T-helper 1 cell treated with Interleukin-12 subunit alpha and Interleukin-12 subunit beta and Interleukin-4 antibody, amounts not matched to agents 30 μg/mL and 1 μg/mL, for 36 hours (primary cell): ENCODE measurements at regions not wholly inside any gene's neighbourhood (a gene's known extent, or its start where the extent isn't known, plus 50 kb on each side); places are given as distances from the start of the nearest gene placed in this dataset.
"Not testable (repeated sequence)": the region's sequence is repeated elsewhere in the genome, so short reads cannot be mapped to it uniquely, and the experiment has no call there.

Experiments
- H3K27ac Mint-ChIP-seq: one replicate; pipeline ENCODE4 v1.8.0; 2021; ENCODE audit warnings: mild to moderate bottlenecking, mixed read lengths
- H3K27me3 Mint-ChIP-seq: one replicate; pipeline ENCODE4 v1.8.0; 2021; ENCODE audit warnings: low read depth, mixed read lengths
- H3K36me3 Mint-ChIP-seq: one replicate; pipeline ENCODE4 v1.8.0; 2021; ENCODE audit warnings: low read depth, mixed read lengths
- H3K4me1 Mint-ChIP-seq: one replicate; pipeline ENCODE4 v1.8.0; 2021; ENCODE audit warnings: low read depth, mixed read lengths
- H3K4me3 Mint-ChIP-seq: one replicate; pipeline ENCODE4 v1.8.0; 2021; ENCODE audit warnings: mild to moderate bottlenecking, moderate library complexity, mixed read lengths
- H3K9me3 Mint-ChIP-seq: one replicate; pipeline ENCODE4 v1.8.0; 2021; ENCODE audit warnings: mixed read lengths

GRCh38 chr7:53302496-53303246 lies 267.2 kb downstream of the POM121L12 start:
- Mint-ChIP-seq H3K4me1 (no peaks in the 10 kb centered on the region), H3K9me3 (peaks cover 30% of the 10 kb centered on the region), H3K27ac (no peak overlapping the region), H3K4me3 (no peak overlapping the region), H3K36me3 (no peaks in the 10 kb centered on the region), H3K27me3 (no peaks in the 10 kb centered on the region)

- Mint-ChIP-seq H3K9me3 (peaks cover 30% of the 10 kb centered on the region), H3K27me3 (no peaks in the 10 kb centered on the region), H3K27ac (no peak overlapping the region), H3K4me3 (no peak overlapping the region), H3K4me1 (no peaks in the 10 kb centered on the region), H3K36me3 (no peaks in the 10 kb centered on the region)
Measured at GRCh38 chr7:53303781-53304180, 268.3 kb downstream of the POM121L12 start.

- H3K4me1 Mint-ChIP-seq: no peaks in the 10 kb centered on the region
- no peak overlapping the region for H3K27ac Mint-ChIP-seq
- no peak overlapping the region for H3K4me3 Mint-ChIP-seq
- peaks cover 51% of the 10 kb centered on the region for H3K9me3 Mint-ChIP-seq
- no peaks in the 10 kb centered on the region for H3K36me3 Mint-ChIP-seq
- no peaks in the 10 kb centered on the region for H3K27me3 Mint-ChIP-seq
Measured at GRCh38 chr7:53306846-53307245, 271.4 kb downstream of the POM121L12 start.

DNA sequence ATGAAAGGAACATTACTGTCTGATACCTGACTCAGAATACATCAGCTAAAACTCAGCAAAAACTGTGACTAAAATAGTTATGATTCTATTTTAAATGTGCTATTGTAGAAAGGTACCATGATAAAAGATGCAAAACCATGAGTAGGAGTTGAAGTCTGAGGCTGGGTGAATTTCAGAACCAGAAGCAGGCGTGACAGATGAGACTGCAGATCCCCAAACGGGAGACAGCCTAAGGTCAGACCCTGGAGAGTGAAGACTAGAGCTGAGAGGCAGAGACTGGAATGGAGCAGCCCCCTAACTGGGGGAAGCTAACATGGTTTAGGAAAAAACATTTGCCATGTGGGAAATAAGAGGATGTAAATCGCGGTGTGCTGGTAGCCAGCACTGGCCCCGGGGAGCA lies 275.8 kb downstream of the POM121L12 start:
- no peak overlapping the region for H3K4me3 Mint-ChIP-seq
- no peaks in the 10 kb centered on the region for H3K36me3 Mint-ChIP-seq
- H3K27ac Mint-ChIP-seq: no peak overlapping the region
- no peaks in the 10 kb centered on the region for H3K27me3 Mint-ChIP-seq
- H3K9me3 Mint-ChIP-seq: peaks cover 35% of the 10 kb centered on the region
- no peaks in the 10 kb centered on the region for H3K4me1 Mint-ChIP-seq

GRCh38 chr7:53315981-53316380 lies 280.5 kb downstream of the POM121L12 start:
- Mint-ChIP-seq H3K4me1 (no peaks in the 10 kb centered on the region), H3K27ac (no peak overlapping the region), H3K36me3 (no peaks in the 10 kb centered on the region), H3K9me3 (peaks cover 24% of the 10 kb centered on the region), H3K27me3 (no peaks in the 10 kb centered on the region), H3K4me3 (no peak overlapping the region)

DNA sequence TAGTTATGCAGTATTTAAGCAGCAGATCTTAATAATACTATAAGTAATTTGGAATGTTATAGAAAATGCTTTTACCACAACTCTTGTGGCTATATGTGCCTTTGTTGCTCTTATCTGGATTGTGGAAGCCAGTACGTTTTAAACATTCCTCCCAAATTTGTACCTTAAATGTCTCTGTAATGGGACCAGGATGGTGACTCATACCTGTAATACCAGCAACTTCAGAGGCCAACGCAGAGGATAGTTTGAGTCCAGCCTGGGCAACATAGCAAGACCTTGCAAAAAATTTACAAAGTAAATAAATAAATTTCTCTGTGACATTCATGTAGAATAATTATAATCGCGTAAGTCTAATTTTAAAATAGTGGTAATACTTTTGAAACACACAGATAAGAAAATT lies 283.1 kb downstream of the POM121L12 start:
- no peaks in the 10 kb centered on the region for H3K4me1 Mint-ChIP-seq
- no peak overlapping the region for H3K27ac Mint-ChIP-seq
- no peaks in the 10 kb centered on the region for H3K27me3 Mint-ChIP-seq
- H3K9me3 Mint-ChIP-seq: peaks cover 30% of the 10 kb centered on the region
- H3K36me3 Mint-ChIP-seq: no peaks in the 10 kb centered on the region
- no peak overlapping the region for H3K4me3 Mint-ChIP-seq

GRCh38 chr7:53325061-53325460 lies 289.6 kb downstream of the POM121L12 start:
- Mint-ChIP-seq H3K36me3 (no peaks in the 10 kb centered on the region), H3K27ac (no peak overlapping the region), H3K27me3 (no peaks in the 10 kb centered on the region), H3K4me3 (no peak overlapping the region), H3K4me1 (no peaks in the 10 kb centered on the region), H3K9me3 (peaks cover 36% of the 10 kb centered on the region)

DNA sequence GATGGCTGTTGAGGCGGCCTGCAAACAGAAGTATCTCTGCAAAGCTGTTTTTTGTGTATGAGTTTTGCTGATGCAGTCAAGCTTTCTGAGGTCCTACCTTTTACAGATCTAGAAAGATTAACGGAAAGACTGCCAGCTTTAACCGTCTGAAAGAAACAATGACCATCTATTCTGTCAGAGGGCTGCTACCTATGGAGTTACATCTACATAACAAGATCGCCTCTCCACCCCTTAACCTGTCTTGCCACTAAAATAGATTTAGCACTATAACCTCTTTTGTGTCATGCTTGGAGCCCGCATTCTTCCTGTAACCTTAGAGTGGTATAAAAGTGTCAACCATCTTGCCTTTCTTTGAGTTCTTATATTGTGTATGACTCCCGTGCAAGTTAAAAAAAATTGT lies 291.2 kb downstream of the POM121L12 start:
- no peaks in the 10 kb centered on the region for H3K36me3 Mint-ChIP-seq
- no peaks in the 10 kb centered on the region for H3K27me3 Mint-ChIP-seq
- no peak overlapping the region for H3K4me3 Mint-ChIP-seq
- H3K27ac Mint-ChIP-seq: no peak overlapping the region
- no peaks in the 10 kb centered on the region for H3K4me1 Mint-ChIP-seq
- peaks cover 35% of the 10 kb centered on the region for H3K9me3 Mint-ChIP-seq

GRCh38 chr7:53336105-53336668 lies 300.8 kb downstream of the POM121L12 start:
- H3K9me3 Mint-ChIP-seq: peaks cover 27% of the 10 kb centered on the region
- H3K27me3 Mint-ChIP-seq: no peaks in the 10 kb centered on the region
- no peaks in the 10 kb centered on the region for H3K4me1 Mint-ChIP-seq
- no peak overlapping the region for H3K27ac Mint-ChIP-seq
- H3K4me3 Mint-ChIP-seq: no peak overlapping the region
- no peaks in the 10 kb centered on the region for H3K36me3 Mint-ChIP-seq

GRCh38 chr7:53340220-53340619 lies 304.8 kb downstream of the POM121L12 start:
- H3K9me3 Mint-ChIP-seq: peaks cover 40% of the 10 kb centered on the region
- no peaks in the 10 kb centered on the region for H3K36me3 Mint-ChIP-seq
- H3K4me1 Mint-ChIP-seq: no peaks in the 10 kb centered on the region
- H3K4me3 Mint-ChIP-seq: no peak overlapping the region
- H3K27ac Mint-ChIP-seq: no peak overlapping the region
- H3K27me3 Mint-ChIP-seq: no peaks in the 10 kb centered on the region

GRCh38 chr7:53350241-53350640 lies 314.8 kb downstream of the POM121L12 start:
- Mint-ChIP-seq H3K4me1 (no peaks in the 10 kb centered on the region), H3K9me3 (peaks cover 32% of the 10 kb centered on the region), H3K36me3 (no peaks in the 10 kb centered on the region), H3K27ac (no peak overlapping the region), H3K27me3 (no peaks in the 10 kb centered on the region), H3K4me3 (no peak overlapping the region)

- Mint-ChIP-seq H3K4me1 (no peaks in the 10 kb centered on the region), H3K4me3 (no peak overlapping the region), H3K36me3 (no peaks in the 10 kb centered on the region), H3K9me3 (peaks cover 28% of the 10 kb centered on the region), H3K27me3 (no peaks in the 10 kb centered on the region), H3K27ac (no peak overlapping the region)
Measured at GRCh38 chr7:53351681-53352080, 316.2 kb downstream of the POM121L12 start.

DNA sequence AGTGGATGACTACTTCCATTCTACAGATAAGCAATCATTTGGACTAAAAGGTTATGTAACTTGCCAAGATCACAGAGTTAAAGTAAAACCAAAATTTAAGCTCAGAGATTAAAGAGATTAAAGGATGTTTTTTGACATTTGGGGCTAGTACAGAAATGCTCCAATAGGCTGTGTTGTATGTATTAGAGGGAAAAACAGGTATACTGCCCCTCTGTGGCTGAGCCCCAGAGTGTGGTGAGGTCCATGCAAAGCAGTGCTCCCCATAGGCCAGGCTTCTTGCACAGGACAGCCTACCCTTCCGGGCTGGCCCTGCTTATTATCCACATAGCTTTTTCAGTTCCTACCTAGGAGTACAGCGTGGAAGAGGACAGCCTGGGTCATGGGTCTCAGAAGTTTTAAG lies 322.8 kb downstream of the POM121L12 start:
- no peak overlapping the region for H3K4me3 Mint-ChIP-seq
- H3K9me3 Mint-ChIP-seq: peaks cover 30% of the 10 kb centered on the region
- H3K4me1 Mint-ChIP-seq: no peaks in the 10 kb centered on the region
- H3K27ac Mint-ChIP-seq: no peak overlapping the region
- H3K27me3 Mint-ChIP-seq: no peaks in the 10 kb centered on the region
- H3K36me3 Mint-ChIP-seq: no peaks in the 10 kb centered on the region

DNA sequence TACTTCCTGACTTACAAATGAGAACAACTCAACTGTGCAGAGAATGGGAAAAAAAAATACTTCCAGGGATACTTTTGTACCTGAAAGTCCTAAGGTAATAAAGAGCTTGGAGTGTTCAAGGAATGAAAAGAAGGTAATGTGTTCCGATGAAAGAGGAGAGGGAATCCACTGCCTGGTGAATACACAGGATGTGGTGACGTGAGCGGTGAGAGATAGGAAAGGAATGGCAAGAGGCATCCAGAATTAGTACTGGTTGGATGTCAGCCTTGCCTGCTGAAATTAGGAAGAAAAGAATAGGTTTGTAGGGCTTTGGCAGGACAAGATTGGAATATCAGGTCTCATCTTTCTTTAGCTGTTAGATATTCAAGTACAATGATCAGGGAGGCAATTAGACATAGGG lies 347.7 kb downstream of the POM121L12 start:
- Mint-ChIP-seq H3K27ac (no peak overlapping the region), H3K4me1 (no peaks in the 10 kb centered on the region), H3K27me3 (no peaks in the 10 kb centered on the region), H3K36me3 (peaks cover 1% of the 10 kb centered on the region), H3K4me3 (no peak overlapping the region), H3K9me3 (peaks cover 41% of the 10 kb centered on the region)

- H3K9me3 Mint-ChIP-seq: peaks cover 33% of the 10 kb centered on the region
- H3K4me3 Mint-ChIP-seq, H3K36me3 Mint-ChIP-seq, H3K4me1 Mint-ChIP-seq, H3K27ac Mint-ChIP-seq, H3K27me3 Mint-ChIP-seq: not testable (repeated sequence)
Measured at GRCh38 chr7:53385239-53385638, 349.8 kb downstream of the POM121L12 start.
